Skin epidermis (tissue), 12 donors: ENCODE measurements at regions not wholly inside any gene's neighbourhood (a gene's known extent, or its start where the extent isn't known, plus 50 kb on each side); places are given as distances from the start of the nearest gene placed in this dataset.
"Not testable (repeated sequence)": the region's sequence is repeated elsewhere in the genome, so short reads cannot be mapped to it uniquely, and the experiment has no call there.

Experiments
- H3K27ac ChIP-seq, 21 experiments: fragments of 200-600 bp; sonication (generic) in 11 of 21; one replicate each; pipeline ENCODE4 v1.5.0; 2020; ENCODE audit warnings: mild to moderate bottlenecking in 3 of 21, inconsistent platforms in 2 of 21, moderate library complexity in 2 of 21
- H3K4me3 ChIP-seq, 7 experiments: fragments of 200-600 bp; sonication (generic) in 2 of 7; one replicate each; pipeline ENCODE4 v1.5.0; 2020; ENCODE audit warnings: inconsistent platforms in 2 of 7, mild to moderate bottlenecking in 2 of 7, moderate library complexity in 1 of 7

DNA sequence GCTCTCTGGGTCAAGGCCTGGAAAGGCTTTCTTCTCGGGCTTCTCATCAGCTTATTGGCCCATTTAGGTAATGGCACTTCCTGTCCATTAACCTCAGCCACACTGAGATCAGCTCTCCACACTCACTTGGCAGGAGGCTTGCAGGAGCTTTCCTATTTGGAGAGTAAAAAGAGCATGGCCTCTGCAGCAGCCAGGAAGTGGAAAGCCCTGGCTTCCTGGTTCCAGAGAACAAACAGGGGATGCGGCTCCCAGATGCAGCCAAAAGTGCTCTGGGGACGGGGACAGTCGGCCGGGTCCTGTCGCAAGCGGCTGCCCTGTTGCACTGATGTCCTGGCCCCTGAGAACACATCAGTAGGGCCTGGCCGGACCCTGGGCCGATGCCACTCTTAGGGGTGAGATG lies 4462.4 kb upstream of the TPTE start:
- not testable (repeated sequence) for H3K27ac ChIP-seq, H3K4me3 ChIP-seq

DNA sequence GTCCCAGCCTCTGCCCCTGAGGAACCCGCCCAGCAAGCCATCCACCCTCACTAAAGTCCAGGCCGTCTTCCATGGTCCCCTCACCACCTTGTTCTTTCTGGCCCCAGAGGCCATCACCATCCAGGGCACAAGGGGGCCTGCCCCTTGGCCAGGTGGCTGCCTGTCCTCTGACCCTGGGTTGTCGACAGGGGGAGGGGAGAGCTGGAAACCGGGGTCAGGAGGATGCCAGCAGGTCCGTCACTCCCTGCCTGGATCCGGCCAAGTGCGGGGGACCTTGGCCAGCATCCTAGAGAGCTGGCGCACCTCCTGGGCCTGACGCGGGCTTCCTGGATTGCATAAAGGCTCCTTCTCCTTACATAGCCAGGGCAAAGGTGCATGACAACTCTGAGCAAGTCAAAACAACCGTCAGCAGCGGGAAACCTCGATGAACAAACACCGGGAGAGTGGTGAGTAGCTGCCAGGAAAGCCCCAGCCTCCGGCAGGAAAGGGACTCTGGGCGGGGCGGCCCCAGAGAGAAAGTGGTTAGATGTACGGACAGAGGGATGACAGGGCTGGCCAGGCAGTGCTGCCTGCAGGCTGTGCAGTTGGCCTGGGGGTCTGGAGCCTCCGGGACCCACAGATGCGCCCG lies 4461.2 kb upstream of the TPTE start:
- not testable (repeated sequence) for H3K4me3 ChIP-seq, H3K27ac ChIP-seq

DNA sequence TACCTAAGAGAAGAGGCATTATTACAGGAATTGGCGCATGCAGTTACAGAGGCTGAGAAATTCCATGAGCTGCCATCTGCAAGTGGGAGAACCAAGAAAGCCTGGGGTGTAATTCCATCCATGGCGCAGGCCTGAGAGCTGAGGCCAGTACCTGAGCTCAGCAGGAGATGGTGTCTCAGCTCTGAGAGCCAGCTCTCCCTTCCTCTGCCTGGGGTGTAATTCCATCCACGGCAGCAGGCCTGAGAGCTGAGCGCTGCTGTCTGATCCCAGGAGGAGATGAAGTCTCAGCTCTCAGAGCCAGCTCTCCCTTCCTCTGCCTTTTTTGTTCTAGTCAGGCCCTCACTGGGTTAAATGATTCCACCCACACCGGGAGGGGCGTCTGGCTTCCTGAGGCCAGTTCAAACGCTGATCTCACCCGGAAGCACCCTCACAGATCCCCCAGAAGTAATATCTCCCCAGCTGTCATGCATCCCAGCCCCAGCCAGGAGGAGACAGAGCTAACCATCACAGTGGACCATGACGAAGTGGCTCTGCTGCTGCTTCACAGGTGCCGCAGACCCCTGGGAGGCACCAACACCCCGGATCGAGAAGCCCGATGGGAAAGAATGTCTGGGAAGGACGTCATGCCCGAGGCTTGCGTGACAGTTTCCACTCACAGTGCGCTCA lies 4454.9 kb upstream of the TPTE start:
- H3K27ac ChIP-seq, result not testable (repeated sequence)

DNA sequence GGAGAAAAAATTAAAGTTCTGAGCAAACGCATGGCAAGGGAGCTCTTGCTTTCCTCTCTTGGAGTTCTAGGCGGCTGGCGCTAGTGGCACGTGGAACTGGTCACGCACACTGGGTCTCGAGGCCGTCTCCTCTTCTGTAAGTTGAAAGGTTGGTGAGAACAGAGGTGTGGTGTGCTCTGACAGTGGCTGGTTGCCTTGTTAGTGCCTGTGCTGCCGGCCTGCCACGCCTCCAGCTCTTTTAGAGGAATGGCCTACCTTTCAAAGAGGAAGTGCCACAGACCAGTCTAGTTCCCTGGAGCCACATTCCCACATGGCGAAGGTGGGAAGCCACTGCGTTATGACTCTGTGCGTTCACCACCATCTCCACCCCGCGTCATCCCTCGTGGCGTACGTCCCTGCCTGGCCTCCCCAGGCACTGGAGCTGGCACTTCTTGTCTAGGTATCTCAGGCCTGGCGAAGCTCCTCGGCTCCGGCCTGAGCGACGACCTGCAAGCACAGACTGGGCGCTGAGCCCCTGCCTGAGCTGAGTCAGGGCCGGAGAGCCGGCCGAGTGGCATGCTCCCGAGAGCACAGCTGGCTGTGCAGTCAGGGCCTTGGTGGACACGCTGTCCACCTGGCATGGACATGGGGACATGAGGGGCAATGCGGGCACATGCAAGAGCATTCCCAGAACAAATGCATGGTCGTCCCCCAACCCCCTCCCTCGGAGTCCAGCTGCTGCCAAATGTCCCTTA lies 4453.1 kb upstream of the TPTE start:
- H3K4me3 ChIP-seq, H3K27ac ChIP-seq: not testable (repeated sequence)

More for the DNA sequence above, 4454.9 kb upstream of the TPTE start:
- not testable (repeated sequence) for H3K4me3 ChIP-seq

DNA sequence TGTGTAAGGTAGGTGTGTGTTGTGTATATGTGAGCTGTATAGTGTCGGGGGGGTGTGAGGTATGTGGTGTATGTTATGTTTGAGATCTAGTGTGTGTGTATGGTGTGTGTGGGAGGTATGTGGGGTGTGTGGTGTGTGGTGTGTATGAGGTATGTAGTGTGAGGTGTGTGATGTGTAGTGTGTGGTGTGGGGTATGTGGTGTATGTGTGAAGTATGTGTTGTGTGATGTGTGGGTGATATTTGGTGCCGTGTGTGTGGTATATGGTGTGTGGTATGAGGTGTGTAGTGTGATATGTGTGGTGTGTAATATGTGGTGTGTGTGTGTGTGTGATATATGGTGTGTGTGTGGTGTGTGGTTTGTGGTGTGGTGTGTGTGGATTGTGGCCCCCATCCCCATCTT lies 4451.2 kb upstream of the TPTE start:
- not testable (repeated sequence) for H3K4me3 ChIP-seq, H3K27ac ChIP-seq

DNA sequence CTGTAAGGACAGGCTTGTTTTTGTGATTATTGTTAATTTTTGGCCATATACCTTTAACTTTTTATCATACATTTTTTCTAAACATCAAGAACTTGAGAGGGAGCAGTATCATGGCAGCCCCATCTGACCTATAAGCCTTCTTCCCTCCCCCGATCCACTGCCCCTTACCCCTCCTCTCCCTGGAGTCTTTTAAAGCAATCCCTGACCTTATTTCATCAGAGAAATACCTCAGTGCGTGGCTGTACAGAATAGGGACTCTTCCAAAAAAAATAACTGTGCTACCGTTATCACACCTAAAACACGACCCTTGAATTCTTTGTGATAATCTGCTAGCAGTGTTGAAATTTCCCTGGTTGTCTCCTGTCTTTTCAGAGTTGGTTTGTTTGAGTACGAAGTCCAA lies 4448.7 kb upstream of the TPTE start:
- H3K27ac ChIP-seq, H3K4me3 ChIP-seq: not testable (repeated sequence)

DNA sequence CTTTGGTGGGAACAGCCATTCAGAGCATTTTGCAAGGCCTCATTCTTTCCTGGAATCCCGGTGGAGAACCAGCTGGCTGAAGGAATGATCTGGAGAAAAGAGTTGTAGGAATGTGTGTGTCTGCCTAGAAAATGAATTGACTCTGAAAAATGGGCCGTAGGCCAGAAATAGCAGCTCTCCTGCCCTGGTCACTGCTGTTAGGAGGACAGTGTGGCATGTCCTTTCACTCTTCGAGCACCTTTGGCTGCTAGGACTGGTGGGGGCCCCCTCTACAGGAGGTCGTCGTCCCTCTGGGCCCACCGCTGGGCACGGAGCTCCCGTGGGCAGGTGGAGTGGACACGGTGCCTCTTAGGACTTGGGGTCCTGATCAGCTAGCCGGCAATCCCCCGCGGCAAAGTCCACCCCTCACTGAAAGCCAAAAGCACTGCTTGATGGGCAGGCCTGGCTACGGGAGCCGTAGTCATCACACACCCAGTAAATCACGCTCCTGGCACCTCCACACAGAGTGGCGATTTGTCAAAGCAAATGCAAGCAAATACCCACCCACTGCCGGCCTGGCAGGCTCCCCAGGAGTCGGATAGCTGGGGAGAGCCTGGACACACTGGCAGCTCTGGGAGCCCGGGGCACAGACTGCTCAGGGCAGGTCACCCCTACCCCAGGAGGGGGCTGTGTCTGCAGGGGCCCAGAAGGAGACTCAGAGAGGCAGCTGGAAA lies 4447.2 kb upstream of the TPTE start:
- not testable (repeated sequence) for H3K4me3 ChIP-seq, H3K27ac ChIP-seq

DNA sequence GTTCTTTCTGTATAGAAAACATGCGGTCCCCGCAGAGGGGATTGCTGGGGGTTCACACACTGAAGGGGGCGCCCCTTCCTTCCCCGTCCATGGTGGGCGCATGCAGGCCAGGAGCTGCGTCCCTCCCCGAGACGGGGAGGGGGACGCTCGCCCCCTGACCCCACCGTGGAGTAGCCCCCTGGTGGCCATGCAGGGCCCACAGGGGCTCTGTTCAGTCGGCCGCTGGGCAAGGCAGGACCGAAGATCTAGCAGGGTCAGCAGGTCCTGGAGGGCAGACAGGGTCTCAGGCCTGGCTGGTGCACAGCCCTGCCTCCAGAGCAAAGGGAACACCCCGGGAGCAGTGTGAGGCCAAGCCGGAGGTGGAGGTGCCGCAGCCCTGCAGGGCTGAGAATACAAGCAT lies 4446.4 kb upstream of the TPTE start:
- not testable (repeated sequence) for H3K27ac ChIP-seq, H3K4me3 ChIP-seq

DNA sequence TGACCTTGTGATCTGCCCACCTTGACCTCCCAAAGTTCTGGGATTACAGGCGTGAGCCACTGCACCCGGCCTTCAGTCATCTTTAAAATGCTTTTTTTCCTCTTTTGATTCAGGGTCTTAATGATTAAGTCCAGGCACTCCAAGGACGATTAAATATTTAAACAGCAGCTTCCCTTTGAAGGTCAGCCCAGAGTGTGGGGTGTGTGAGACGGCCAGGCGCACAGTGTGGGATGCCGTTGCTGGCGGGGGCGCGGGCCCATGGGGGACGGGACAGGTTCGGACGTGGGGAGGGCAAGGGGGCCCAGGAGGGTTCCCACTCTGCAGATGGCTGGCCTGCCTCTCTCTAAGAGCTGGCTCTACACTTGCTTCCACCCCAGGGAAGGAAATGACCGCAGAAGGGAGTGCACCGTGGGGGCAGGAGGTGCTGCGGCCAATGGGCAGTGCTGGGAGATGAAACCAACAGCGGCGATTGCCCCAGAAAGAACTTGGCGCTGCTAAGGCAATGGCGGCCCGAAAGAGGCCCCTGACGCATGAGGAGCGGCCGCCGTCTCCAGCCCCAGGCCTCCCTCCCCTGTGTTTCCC lies 4445.7 kb upstream of the TPTE start:
- H3K4me3 ChIP-seq, H3K27ac ChIP-seq: not testable (repeated sequence)

DNA sequence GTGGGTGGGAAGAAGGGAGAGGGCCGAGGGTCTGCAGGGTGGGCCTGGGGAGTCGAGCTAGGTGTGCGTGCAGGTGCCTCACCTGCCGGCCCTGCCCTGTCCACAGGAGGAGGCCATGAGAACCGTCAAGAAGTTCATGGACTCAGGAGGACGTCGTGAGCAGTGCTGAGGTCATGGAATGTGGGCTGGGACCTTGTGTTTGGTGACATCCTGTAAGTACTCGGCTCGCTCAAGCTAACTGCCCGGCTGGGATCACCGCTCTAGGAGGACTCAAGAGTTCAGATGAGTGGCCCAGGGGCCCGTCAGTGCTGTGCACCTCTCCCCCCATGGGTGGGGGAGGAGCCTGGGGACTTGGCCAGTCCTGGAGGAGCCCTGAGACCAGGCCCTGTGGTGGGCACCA lies 4444.0 kb upstream of the TPTE start:
- H3K4me3 ChIP-seq, result not testable (repeated sequence)

DNA sequence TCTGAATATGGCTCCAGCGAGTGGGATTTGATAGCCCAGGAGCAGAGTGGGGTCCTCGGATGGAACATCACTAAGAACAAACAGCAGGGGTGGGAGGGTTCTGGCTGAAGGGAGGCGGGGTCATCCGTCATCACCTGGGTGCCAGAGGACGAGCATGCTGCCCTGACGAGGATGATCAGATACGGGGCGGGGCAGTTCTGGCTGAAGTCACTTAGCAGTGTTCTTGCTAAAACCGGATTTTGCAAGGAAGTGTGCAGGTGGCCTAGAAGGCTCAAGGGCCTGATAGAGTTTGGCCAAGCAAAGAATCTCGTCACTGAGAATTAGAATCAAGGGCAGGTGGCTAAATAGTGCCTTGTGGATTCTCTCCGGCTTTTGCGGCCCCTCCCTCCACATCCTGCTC lies 4442.5 kb upstream of the TPTE start:
- not testable (repeated sequence) for H3K4me3 ChIP-seq, H3K27ac ChIP-seq

More for the DNA sequence above, 4444.0 kb upstream of the TPTE start:
- not testable (repeated sequence) for H3K27ac ChIP-seq

DNA sequence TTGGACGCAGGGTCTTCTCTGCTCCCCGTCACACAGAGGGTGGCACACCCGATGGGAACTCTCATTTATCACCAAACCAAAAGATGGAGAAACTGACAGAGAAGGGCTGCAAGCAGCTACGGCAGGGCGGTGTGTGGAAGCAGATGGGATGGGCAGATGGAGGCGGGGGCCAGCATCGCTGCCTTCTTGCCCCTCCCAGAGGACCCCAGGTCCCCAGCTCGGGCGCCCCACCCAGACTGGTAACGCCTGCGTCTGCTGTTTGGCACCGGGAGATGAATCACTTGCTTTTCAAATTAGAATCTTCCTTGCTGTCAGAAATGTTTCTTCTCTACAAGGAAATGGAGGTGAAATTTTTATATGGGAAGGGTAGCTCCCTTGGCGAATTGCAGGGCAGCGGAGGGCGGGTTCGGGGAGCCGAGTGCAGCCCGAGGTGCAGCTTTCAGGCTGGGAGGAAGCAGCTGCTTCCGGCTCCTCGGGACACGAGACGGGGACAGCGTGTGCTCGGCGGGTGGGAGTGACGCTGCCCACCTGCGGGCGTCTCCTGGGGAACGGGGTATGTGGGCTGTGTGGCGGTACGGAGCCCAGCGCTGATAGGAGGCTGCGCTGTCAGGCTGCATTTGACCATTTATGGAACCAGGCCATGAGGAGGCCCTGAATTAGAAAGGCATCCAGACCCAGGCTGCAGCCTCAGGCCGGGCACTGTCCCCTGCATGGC lies 4440.3 kb upstream of the TPTE start:
- H3K4me3 ChIP-seq, H3K27ac ChIP-seq: not testable (repeated sequence)

DNA sequence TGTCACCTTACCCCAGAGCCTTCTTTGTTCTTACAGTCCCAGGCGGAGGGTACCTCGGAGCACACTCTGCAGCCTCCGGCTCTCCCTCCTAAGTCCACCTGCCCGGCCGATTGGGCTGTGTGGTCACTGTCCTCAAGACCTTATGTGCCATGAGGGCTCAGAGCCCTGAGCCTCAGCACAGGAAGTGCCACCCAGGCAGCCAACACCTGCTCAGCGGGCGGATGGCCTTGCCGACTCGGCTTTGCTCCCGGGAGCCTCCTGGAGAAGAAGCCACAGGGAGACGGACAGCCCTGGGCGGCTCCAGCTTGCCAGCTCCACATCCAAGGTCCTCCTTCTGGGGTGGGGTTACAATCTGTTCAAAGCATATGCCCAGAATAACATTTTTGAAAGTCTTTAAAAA lies 4439.2 kb upstream of the TPTE start:
- not testable (repeated sequence) for H3K27ac ChIP-seq, H3K4me3 ChIP-seq

DNA sequence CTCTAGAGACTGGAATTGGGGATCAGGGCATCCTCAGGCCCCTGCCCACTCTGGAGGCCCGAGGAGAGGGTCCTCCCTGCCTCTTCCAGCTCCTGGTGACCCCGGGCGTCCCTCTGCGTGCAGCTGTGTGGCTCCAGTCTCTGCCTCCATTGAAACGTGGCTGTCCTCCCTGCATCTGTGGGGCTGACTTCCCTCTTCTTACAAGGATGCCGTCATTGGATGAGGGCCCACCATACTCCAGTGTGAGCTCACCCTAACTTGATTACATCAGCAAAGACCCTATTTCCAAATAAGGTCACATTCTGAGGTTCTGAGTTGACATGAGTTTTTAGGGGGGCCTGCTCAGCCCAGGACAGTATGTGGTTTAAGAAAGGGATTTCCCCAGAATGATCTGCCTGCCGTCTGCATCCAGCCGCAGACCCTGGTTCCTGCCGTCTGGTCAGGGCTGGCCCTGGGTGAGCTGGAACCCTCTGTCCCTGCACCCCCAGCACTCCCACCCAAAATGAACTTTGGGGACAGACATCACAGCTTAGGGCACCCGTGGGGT lies 4437.7 kb upstream of the TPTE start:
- H3K27ac ChIP-seq, H3K4me3 ChIP-seq: not testable (repeated sequence)

DNA sequence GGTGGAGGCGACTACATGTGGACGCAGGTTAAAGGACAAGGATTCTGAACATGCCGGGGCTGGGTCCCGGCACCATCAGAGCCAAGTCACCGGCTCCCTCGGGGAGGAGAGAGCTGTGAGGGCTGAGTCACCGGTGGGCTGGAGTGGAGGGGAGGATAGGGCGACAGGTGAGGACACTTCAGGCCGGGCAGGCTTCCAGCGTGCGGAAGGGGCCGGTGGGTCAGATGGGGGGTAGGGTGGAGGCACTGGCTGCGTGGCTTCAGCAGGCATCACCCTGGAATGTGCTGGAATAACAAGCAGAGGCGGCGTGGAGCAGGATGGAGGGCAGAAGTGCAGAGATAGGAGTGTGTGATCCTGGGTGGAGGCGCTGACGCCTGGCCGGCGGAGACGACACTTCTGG lies 4435.3 kb upstream of the TPTE start:
- not testable (repeated sequence) for H3K4me3 ChIP-seq, H3K27ac ChIP-seq

DNA sequence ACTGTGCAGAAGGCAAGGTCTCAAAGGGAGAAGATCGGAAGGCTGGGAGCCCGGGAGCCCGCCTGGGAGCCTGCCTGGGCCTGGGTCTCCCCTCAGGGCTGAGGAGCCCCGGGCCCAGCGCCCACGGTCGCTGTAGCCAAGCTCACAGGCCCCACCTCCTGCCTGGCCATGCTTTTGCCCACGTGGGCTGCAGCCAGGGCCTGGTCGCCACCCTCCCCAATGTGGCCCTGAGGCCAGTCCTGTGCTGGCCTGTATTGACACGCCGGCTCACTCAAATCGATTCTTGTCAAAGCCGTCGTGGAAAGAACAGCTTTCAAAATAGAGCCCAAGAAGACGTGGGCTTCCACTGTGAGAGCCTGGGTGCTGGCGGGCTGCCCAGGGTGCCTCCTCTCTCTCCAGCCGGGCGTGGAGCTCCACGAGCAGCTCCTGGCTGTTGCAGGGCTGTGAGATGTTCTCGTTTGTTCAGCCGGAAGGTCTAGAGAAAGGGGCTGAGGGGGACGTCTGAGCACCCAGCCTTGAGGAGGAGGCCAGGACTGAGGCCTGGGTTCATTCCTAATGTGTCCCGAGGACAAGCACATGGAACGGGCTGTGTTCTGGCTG lies 4433.7 kb upstream of the TPTE start:
- H3K27ac ChIP-seq, H3K4me3 ChIP-seq: not testable (repeated sequence)

DNA sequence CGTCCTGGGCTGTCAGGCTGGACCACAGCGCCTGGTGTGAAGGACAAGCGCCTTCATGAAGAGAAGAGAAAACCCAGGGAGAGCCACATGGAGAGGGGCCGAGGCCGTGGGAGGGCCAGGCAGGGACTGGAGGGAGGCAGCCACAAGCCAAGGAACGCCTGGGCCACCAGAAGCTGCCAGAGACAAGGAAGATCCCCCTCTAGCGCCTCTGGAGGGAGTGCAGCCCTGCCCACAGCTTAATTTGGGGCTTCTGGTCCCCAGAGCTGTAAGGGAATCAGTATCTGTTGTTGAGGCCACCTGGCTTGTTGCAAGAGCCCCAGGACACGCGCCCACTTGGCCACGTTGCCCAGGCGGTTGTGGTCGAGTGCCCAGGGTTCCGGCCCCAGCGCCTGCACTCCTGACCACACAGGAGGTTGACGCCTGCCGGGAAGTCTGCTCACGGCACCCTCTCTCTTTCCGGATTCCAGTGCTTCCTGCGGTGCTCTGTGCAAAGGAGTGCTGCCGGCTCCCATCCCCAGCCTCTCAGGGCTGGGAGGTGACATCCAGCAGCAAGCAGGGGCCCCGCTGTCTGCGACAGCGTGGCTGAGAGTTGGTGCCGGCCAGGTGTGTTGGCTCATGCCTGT lies 4431.0 kb upstream of the TPTE start:
- H3K27ac ChIP-seq, H3K4me3 ChIP-seq: not testable (repeated sequence)

DNA sequence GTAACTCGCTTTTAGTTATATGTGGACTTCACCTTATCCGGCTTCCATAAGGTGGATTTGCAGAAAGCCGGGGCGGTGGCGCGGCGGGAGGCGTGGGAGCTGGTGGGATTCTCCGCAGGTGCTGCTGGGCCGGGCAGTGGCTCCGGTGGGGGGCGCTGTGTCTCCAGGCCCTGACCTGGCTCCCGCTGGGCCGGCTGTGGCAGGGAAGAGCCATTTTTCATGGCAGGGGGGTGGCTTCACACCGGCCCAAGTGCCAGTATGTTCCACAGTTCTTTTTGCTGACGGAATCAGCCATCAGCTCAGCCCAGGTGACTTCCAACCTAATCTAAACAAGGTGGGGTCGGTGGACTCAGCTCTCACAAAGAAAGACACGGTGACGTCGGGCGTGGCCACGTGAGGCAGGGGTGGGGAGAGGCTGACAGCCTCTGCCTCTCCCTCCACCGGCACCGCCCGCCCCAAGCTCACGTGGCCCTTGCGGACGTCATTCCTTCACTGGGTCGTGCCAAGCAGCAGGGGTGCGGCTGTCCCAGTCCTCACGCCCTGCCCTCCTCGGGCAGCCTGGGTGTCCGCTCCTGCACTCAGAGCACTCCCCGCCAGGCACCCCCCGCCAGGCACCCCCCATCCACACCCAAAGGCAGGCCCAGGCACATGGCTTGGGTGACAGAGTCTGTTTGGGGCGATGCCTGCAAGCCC lies 4429.9 kb upstream of the TPTE start:
- H3K27ac ChIP-seq, H3K4me3 ChIP-seq: not testable (repeated sequence)
